Endothelial cell of umbilical vein (primary cell): ENCODE measurements at regions not wholly inside any gene's neighbourhood (a gene's known extent, or its start where the extent isn't known, plus 50 kb on each side); places are given as distances from the start of the nearest gene placed in this dataset.

Experiments
- BruUV-seq: library from RNA; stranded (reverse); fragments of 400-500 nt; replicated peaks from 2 replicates; lab custom pipeline; 2021; lab: Mats Ljungman, UMichigan
- CTCF ChIA-PET: fragments of 300-600, 350-600 bp; sonication (Branson Sonifier 250); formaldehyde crosslinking; loops from one replicate; lab custom pipeline; 2021; ENCODE audit warnings: antibody characterized with exemption, inconsistent platforms; lab: Charles Lee
- POLR2A ChIA-PET: fragments of 300-600, 350-600 bp; sonication (Branson Sonifier 250); formaldehyde crosslinking; loops from one replicate; lab custom pipeline; 2021; ENCODE audit warnings: antibody characterized with exemption, inconsistent platforms; lab: Charles Lee
- DNase-seq: peaks from one replicate; pipeline ENCODE4 v3.0.0-alpha.2; 2011; ENCODE audit warnings: low read depth, low spot score
- FAIRE-seq: peaks from 2 replicates; lab custom pipeline; 2011; peaks lifted over from hg19 to GRCh38; lab: Jason Lieb, UNC
- H2AFZ ChIP-seq: 2 replicates; pipeline ENCODE4 v1.6.0; 2012; ENCODE audit warnings: low read depth, low read length, control low read depth, inconsistent platforms
- H3K27ac ChIP-seq: 2 replicates; pipeline ENCODE4 v1.5.1; 2011; ENCODE audit warnings: low read depth, mild to moderate bottlenecking, control low read depth, low read length, moderate library complexity; ENCODE audit not compliant: insufficient read depth
- H3K27me3 ChIP-seq, 2 experiments: 2 replicates each; pipeline versions ENCODE4 v1.6.0 to v1.6.1; 2011; ENCODE audit warnings: low read length in 2 of 2, mixed read lengths in 1 of 2; ENCODE audit not compliant: control insufficient read depth in 2 of 2, insufficient read depth in 2 of 2
- H3K36me3 ChIP-seq, 2 experiments: 2 replicates in 1 of 2; 3 replicates in 1 of 2; pipeline ENCODE4 v1.5.1; 2011; ENCODE audit warnings: low read length in 2 of 2, mild to moderate bottlenecking in 1 of 2, moderate library complexity in 1 of 2; ENCODE audit not compliant: control insufficient read depth in 2 of 2, insufficient read depth in 2 of 2; ENCODE audit errors: extremely low read depth in 1 of 2
- H3K4me1 ChIP-seq: 3 replicates; pipeline ENCODE4 v1.5.1; 2011; ENCODE audit warnings: mild to moderate bottlenecking, low read length; ENCODE audit not compliant: control insufficient read depth, insufficient read depth; ENCODE audit errors: extremely low read depth
- H3K4me2 ChIP-seq: 2 replicates; pipeline ENCODE4 v1.6.1; 2011; ENCODE audit warnings: low read length, control low read depth, mixed read lengths; ENCODE audit not compliant: insufficient read depth
- H3K4me3 ChIP-seq, 3 experiments: fragments of 200-600 bp in 1 of 3; sonication (generic), shearing (Covaris generic) in 1 of 3; replicated peaks in 1 of 3; 2 replicates each; pipeline ENCODE4 v1.5.1; 2011 to 2016; ENCODE audit warnings: control low read depth in 3 of 3, low read length in 3 of 3, mild to moderate bottlenecking in 2 of 3, inconsistent platforms in 1 of 3, low read depth in 1 of 3, moderate library complexity in 1 of 3; ENCODE audit not compliant: insufficient read depth in 1 of 3
- H3K79me2 ChIP-seq: 2 replicates; pipeline ENCODE4 v1.6.0; 2012; ENCODE audit warnings: low read length, inconsistent platforms; ENCODE audit not compliant: control insufficient read depth, insufficient read depth
- H3K9ac ChIP-seq: replicated peaks from 2 replicates; pipeline ENCODE3; 2011; ENCODE audit warnings: low read length, control low read depth; ENCODE audit not compliant: insufficient read depth; ENCODE audit errors: extremely low read depth
- H3K9me1 ChIP-seq: replicated peaks from 3 replicates; pipeline ENCODE4 v1.6.0; 2011; ENCODE audit warnings: mild to moderate bottlenecking, low read length; ENCODE audit not compliant: control insufficient read depth, insufficient read depth; ENCODE audit errors: extremely low read depth
- H3K9me3 ChIP-seq: replicated peaks from 2 replicates; pipeline ENCODE4 v1.5.1; 2012; ENCODE audit warnings: low read length, inconsistent platforms; ENCODE audit not compliant: control insufficient read depth, insufficient read depth
- H4K20me1 ChIP-seq: replicated peaks from 2 replicates; pipeline ENCODE3; 2011; ENCODE audit warnings: mild to moderate bottlenecking, low read length; ENCODE audit not compliant: control insufficient read depth, insufficient read depth; ENCODE audit errors: extremely low read depth
- FOS ChIP-seq: IDR thresholded peaks from 2 replicates; pipeline ENCODE4 v1.6.1; 2011; ENCODE audit warnings: mild to moderate bottlenecking, low read length, moderate library complexity, borderline replicate concordance; ENCODE audit not compliant: insufficient read depth
- GATA2 ChIP-seq: IDR thresholded peaks from 2 replicates; pipeline ENCODE4 v1.7.0; 2011; ENCODE audit warnings: low read depth, mild to moderate bottlenecking, moderate library complexity, mixed read lengths, low read length; ENCODE audit not compliant: insufficient read length, insufficient read depth
- POLR2AphosphoS5 ChIP-seq: IDR thresholded peaks from 2 replicates; pipeline ENCODE4 v1.6.1; 2012; ENCODE audit warnings: low read depth, mild to moderate bottlenecking, control low read depth, low read length, moderate library complexity; ENCODE audit not compliant: insufficient read depth
- dilution Hi-C: fragments of 300-500 bp; cut with MboI; formaldehyde crosslinking; loops from one replicate; pipeline ENCODE4 v1.15.0; 2019; ENCODE audit warnings: low sequenced_read_pairs; ENCODE audit not compliant: extremely low pct_ligation_motif_present
- intact Hi-C: fragments of 100-400 bp; cut with micrococcal nuclease; formaldehyde crosslinking; loops from one replicate; pipeline ENCODE4 v1.10.0; 2022

DNA sequence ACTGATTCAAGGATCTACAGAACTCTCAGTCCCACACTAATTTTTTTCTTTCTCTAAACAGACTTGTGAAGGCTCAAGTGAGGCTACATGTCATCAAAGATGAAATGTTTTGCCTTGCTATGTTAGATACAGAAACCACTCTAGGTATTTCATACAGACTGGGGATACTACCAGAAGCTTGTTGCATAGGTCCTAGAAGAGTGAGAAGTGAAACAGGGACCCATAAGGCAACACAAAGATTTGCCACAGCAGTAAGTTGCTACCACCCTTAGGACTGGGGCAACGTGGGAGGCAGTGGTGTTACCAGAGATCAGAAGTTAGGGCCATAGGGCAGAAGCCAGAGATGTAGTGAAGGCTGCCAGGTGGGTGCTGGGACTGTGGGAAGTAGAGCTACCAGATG is 50.7 kb upstream of the MID1IP1 start:
- Histone ChIP-seq H3K4me1 (no peaks in the 10 kb centered on the region), H3K27ac (no peak overlapping the region), H3K36me3 (no peaks in the 10 kb centered on the region), H3K9ac (no peak overlapping the region), H2AFZ (no peak overlapping the region), H3K9me1 (no peaks in the 10 kb centered on the region), H3K79me2 (no peaks in the 10 kb centered on the region), H3K9me3 (no peaks in the 10 kb centered on the region), H4K20me1 (no peaks in the 10 kb centered on the region), H3K4me2 (no peak overlapping the region), H3K4me3 (no peak overlapping the region), H3K27me3 (peaks cover 2 to 3% of the 10 kb centered on the region in 2 experiments)
- CTCF ChIA-PET = no interaction called here
- TF ChIP-seq FOS (no peak), POLR2AphosphoS5 (no peak), GATA2 (no peak)
- no peak for DNase-seq
- intact Hi-C loops = loop anchor here (5.0 kb wide), 1 partner anchor 492 kb away; no protein-coding TSS in a partner anchor
- BruUV-seq = no TSS peak
- dilution Hi-C loops = no loop called here
- FAIRE-seq = no peak
- POLR2A ChIA-PET = no interaction called here
